GM21381 (cell line): ENCODE measurements at regions not wholly inside any gene's neighbourhood (a gene's known extent, or its start where the extent isn't known, plus 50 kb on each side); places are given as distances from the start of the nearest gene placed in this dataset.
"Not testable (repeated sequence)": the region's sequence is repeated elsewhere in the genome, so short reads cannot be mapped to it uniquely, and the experiment has no call there.

Experiments used
- ATAC-seq: cut with Tn5 transposase; IDR thresholded peaks from one replicate; pipeline ENCODE4 v1.9.1; 2021; ENCODE audit warnings: mild to moderate bottlenecking, moderate library complexity; ENCODE audit not compliant: unreplicated experiment

- ATAC-seq, result no peak
Observed at GRCh38 chr2:192675681-192676080, 480.9 kb upstream of the TMEFF2 start.

GRCh38 chr2:192669505-192670091, 474.9 kb upstream of the TMEFF2 start:
- ATAC-seq, result no peak

- not testable (repeated sequence) for ATAC-seq
Observed at GRCh38 chr2:192660555-192660954, 465.8 kb upstream of the TMEFF2 start.

- ATAC-seq, result no peak
Observed at GRCh38 chr2:192657362-192657761, 462.6 kb upstream of the TMEFF2 start.

GRCh38 chr2:192655916-192656315, 461.2 kb upstream of the TMEFF2 start:
- ATAC-seq, result no peak

GRCh38 chr2:192645811-192646598, 451.3 kb upstream of the TMEFF2 start:
- no peak for ATAC-seq

GRCh38 chr2:192634557-192634956, 439.8 kb upstream of the TMEFF2 start:
- no peak for ATAC-seq

GRCh38 chr2:192628017-192628416, 433.3 kb upstream of the TMEFF2 start:
- no peak for ATAC-seq

- no peak for ATAC-seq
Observed at GRCh38 chr2:192615105-192615504, 420.4 kb upstream of the TMEFF2 start.

- ATAC-seq, result no peak
Observed at GRCh38 chr2:192604295-192604694, 409.6 kb upstream of the TMEFF2 start.

GRCh38 chr2:192598649-192599048, 403.9 kb upstream of the TMEFF2 start:
- not testable (repeated sequence) for ATAC-seq

GRCh38 chr2:192593561-192593960, 398.8 kb upstream of the TMEFF2 start:
- no peak for ATAC-seq

GRCh38 chr2:192591617-192592016, 396.9 kb upstream of the TMEFF2 start:
- ATAC-seq, result no peak

GRCh38 chr2:192585418-192585817, 390.7 kb upstream of the TMEFF2 start:
- no peak for ATAC-seq

GRCh38 chr2:192584976-192585375, 390.2 kb upstream of the TMEFF2 start:
- no peak for ATAC-seq

GRCh38 chr2:192579965-192580700, 385.4 kb upstream of the TMEFF2 start:
- ATAC-seq, result no peak

GRCh38 chr2:192578780-192579179, 384.0 kb upstream of the TMEFF2 start:
- ATAC-seq, result no peak

- ATAC-seq, result no peak
Observed at GRCh38 chr2:192577706-192578105, 383.0 kb upstream of the TMEFF2 start.

- no peak for ATAC-seq
Observed at GRCh38 chr2:192574552-192574951, 379.8 kb upstream of the TMEFF2 start.

GRCh38 chr2:192571636-192572035, 376.9 kb upstream of the TMEFF2 start:
- no peak for ATAC-seq

- ATAC-seq, result no peak
Observed at GRCh38 chr2:192570788-192571187, 376.1 kb upstream of the TMEFF2 start.

- no peak for ATAC-seq
Observed at GRCh38 chr2:192566863-192567262, 372.1 kb upstream of the TMEFF2 start.
